GM19239 (cell line): ENCODE measurements at regions not wholly inside any gene's neighbourhood (a gene's known extent, or its start where the extent isn't known, plus 50 kb on each side); places are given as distances from the start of the nearest gene placed in this dataset.
"Not testable (repeated sequence)": the region's sequence is repeated elsewhere in the genome, so short reads cannot be mapped to it uniquely, and the experiment has no call there.

ENCODE experiments used
- DNase-seq: peaks from one replicate; pipeline ENCODE4 v3.0.0; 2011; ENCODE audit warnings: low spot score; ENCODE audit not compliant: insufficient read length
- FAIRE-seq: peaks from 2 replicates; lab custom pipeline; 2011; peaks lifted over from hg19 to GRCh38; lab: Jason Lieb, UNC

GRCh38 chr1:168424281-168424680 is 119.5 kb downstream of the XCL2 start:
- FAIRE-seq (no peak), DNase-seq (no peak)

GRCh38 chr1:168422203-168422847 is 121.5 kb downstream of the XCL2 start:
- DNase-seq (no peak), FAIRE-seq (no peak)

DNA sequence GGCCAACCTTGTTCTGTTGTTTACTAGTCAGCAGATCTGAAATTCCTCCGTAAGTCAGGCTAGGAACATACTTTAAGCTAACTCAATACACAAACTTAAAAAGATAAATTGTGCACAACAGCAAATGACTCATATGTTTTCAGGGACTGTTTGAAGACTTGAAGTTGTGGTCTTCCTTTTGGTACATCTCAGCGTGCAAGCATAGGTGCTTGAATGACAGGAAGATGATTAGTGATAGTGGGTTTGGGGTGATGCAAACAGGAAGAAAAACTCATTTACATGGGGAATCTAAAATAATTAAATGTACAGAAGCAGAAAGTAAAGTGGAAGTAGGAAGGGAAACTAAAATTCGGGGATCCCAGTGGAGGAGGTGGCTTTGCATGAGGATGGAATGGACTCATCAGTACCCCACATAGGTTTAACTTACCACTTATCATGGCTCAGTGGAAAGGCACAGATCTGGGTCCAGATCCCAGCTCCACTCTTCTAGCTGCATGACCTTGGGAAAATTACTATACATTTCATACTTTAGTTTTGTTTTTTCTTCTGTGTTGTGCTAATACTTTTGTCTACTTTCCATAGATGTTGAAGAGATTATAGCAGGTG is 122.3 kb downstream of the XCL2 start:
- FAIRE-seq (no peak), DNase-seq (no peak)

DNA sequence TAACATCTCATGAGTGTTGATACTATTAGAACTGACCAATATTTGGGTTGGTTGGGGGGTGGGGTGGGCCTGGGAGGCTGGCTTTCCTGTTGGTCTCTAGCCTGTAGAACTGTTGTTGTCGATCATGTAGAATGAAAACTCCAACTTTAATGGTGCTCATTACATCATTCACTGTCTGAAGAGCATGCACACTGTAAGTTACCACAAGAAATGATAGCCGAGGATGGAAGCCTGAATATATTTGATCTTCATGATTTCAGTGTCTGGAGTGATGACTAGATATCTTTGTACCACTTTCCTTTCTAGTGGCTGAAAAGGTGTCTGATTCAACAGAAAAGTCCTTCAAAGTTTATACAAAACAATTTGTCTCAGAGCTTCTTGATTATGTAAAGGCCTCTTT is 123.6 kb downstream of the XCL2 start:
- no peak for FAIRE-seq
- no peak for DNase-seq

DNA sequence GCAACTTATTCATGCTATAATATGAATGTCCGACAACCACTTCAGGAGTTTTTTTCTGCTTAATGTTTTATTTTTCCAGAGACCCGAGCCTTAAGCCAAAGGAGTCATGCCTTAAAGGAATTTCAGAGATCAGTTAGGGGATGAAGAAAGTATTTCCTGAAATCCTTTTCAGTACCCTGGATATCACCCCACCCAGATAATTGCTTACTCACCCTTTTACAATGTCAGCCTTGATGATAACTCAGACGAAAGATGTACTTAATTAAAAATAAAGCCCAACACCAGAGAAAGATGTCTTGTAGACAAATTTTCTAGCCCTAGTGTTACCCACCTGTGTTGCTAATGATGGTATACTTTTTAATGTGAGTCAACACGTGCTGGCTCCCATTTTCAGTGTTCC is 124.1 kb downstream of the XCL2 start:
- FAIRE-seq (no peak), DNase-seq (no peak)

DNA sequence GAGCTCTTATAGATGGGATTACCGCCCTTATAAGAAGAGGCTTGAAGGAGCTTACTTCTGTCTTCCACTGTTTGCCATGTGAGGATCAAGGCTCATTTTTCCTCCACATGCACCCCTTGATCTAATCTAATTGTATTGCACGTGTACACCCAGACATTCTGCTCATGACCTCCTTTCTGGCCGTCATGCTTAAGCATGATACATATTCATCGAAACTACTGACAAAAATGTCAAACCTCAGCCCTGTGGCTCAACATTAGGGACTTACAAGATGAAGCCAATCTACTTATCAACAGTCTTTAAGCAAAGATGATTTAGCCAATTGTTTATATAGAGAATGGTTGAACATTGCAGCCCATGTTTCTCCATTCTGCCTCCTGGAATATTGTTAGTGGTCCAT is 127.6 kb downstream of the XCL2 start:
- FAIRE-seq (no peak), DNase-seq (no peak)

- FAIRE-seq (no peak), DNase-seq (no peak)
These were observed 128.9 kb downstream of the XCL2 start for GRCh38 chr1:168414914-168415313.

GRCh38 chr1:168410464-168410863 is 129.8 kb downstream of the TBX19 start:
- FAIRE-seq (no peak), DNase-seq (no peak)

DNA sequence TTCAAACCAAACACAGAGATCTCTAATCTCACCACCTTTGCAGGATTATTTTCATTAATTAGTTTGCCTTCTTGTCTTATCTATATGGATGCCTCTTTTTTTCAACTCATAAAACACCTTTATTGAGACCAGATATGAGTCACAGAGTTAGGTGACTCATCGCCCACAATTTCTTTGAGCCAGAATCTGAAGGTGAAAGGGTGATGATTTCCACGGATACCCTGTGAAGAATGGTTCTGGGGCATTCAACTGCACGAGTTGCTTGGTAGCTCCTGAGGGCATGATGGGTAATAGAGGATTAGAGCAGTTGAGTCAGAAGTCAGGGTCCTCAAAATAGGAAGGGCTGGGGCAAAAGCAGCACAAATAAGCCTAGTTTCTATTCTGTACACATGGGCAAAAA is 128.2 kb downstream of the TBX19 start:
- FAIRE-seq (no peak), DNase-seq (no peak)

DNA sequence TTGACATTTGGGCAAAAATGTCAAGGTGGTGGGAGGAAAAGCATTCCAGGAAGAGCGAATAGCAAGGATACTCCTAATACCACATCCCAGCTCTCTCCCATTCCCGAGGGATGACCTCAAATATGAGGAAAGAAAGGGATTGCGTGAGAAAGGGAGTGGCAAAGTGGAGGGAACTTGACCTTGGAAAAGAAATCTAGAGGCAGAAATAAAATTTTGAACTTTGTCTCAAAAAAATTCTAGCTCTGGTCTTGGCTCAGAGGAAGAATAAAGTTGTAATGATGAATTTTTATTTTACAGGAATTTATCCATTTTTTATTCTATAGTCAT is 127.8 kb downstream of the TBX19 start:
- FAIRE-seq, result no peak
- DNase-seq, result no peak

GRCh38 chr1:168407832-168408538 is 127.3 kb downstream of the TBX19 start:
- FAIRE-seq, result peak; percentile 75
- DNase-seq, result no peak

DNA sequence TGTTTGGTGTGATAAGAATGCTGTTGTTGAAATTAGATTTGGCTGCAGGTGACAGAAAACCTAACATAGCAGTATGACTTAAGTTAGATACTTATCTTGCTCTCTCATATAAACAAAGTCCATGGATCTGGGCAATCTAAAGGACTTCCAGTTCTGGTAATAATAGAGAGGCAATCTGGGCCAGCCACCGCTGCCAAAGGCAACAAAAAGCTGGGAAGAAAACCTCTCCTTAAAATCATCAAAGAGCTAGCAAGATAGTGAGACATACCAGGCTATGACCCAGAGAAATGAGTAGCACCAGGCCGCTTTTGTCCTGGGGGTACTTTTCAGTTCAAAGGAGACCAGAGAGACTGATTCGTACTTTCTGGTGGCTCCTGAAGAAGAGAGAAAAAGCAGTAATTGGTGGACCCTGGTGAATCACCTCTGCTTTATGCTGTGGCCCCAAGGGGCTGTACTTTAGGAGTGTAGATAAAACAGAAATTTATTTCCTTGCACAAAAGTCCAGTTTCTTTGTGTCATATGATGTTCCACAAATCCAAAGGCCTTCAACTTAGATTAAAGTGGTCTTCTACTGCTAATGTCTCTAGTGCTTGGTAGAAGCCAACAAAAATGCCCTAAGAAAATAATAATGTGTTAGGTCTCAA is 125.4 kb downstream of the TBX19 start:
- FAIRE-seq (no peak), DNase-seq (no peak)

- FAIRE-seq (no peak), DNase-seq (no peak)
These were observed 122.5 kb downstream of the TBX19 start for GRCh38 chr1:168403140-168403539.

GRCh38 chr1:168402466-168402865 is 121.8 kb downstream of the TBX19 start:
- not testable (repeated sequence) for DNase-seq, FAIRE-seq

GRCh38 chr1:168401341-168401740 is 120.7 kb downstream of the TBX19 start:
- no peak for FAIRE-seq
- DNase-seq, result no peak

GRCh38 chr1:168400139-168400538 is 119.5 kb downstream of the TBX19 start:
- no peak for DNase-seq

GRCh38 chr1:168397806-168398205 is 117.1 kb downstream of the TBX19 start:
- no peak for DNase-seq
- no peak for FAIRE-seq

More at GRCh38 chr1:168400139-168400538, 119.5 kb downstream of the TBX19 start:
- no peak for FAIRE-seq

DNA sequence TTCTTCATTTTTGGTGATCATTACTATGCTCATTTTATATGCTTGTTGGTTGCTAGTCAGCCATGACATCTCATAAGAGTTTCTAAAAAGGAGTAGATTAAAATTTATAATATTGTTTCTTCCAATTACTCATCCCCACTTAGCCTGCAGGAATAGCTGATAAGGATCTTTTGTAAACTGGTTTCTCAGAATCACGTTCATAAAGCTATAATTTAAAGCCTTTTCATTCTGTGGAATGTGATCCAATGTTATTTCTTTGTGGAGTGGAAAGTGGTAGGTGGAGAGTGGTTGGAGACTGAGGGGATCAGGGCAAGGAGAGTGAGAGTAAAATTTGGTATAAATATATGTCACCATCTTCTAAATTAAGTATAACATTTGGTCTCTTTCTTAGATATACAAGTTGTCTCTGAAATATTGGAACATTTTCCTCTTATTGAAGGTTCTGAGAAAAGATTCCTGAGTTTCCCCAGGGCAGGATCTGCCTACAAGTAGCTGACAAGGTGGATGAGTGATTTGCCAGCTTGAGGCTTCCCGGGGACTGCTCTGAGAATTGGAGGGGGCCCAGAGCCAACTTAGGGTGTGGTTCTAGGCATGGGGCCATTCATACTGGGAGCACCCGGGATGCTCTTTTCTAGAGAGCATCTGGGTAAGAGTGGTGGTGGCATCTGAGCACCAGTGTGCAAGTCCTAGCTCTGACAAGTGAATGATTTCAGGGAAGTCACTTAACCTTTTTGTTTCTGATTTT is 116.4 kb downstream of the TBX19 start:
- DNase-seq (no peak), FAIRE-seq (no peak)

DNA sequence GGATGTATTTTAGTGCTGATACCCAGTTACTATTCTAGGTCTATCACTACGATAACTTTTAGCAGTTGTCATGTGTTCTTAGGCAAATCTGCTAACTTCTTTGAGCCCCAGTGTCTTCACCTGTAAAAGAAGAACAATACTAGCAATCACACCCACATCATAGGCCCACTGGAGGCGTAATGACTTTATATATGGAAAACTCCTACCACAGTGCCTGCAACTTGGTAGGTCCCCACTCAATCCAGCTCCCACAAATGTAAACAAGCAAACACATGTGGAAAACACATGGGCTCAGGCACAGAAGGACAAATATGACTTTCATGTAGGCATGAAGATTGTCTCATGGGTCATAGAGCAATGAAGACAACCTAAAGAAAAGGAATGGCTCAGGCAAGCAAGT is 115.8 kb downstream of the TBX19 start:
- FAIRE-seq (no peak), DNase-seq (no peak)

DNA sequence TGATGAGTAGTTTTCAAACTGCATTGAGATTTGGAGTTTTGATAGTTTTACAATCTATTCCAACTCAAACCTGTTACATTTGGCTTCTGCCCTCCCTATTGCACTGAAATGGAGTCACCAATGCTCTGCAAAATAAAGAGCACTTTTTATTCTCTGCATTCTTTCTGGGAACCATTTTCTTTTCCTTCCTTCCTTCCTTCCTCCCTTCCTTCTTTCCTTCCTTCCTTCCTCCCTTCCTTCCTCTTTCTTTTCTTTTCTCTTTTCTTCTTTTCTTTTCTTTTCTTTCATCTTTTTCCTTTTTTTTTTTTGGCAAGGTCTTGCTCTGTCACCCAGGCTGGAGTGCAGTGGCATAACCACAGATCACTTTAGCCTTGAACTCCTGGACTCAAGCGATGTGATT is 114.2 kb downstream of the TBX19 start:
- FAIRE-seq (no peak), DNase-seq (no peak)
